Eye (tissue), 1 donor: ENCODE measurements at regions not wholly inside any gene's neighbourhood (a gene's known extent, or its start where the extent isn't known, plus 50 kb on each side); places are given as distances from the start of the nearest gene placed in this dataset.
A peak's percentile ranks its signal among the peaks of the same experiment; 100 is the strongest.

Experiments used
- DNase-seq: peaks from one replicate; pipeline ENCODE4 v3.0.0-alpha.2; 2015

- no peak for DNase-seq
Measured at GRCh38 chr4:145345401-145345800, 136.3 kb upstream of the SMAD1 start.

- DNase-seq = peak; percentile 2
Measured at GRCh38 chr4:145341381-145341780, 140.3 kb upstream of the SMAD1 start.

GRCh38 chr4:145340071-145340675, 141.5 kb upstream of the SMAD1 start:
- DNase-seq = no peak

GRCh38 chr4:145339075-145339725, 142.5 kb upstream of the SMAD1 start:
- DNase-seq = no peak

GRCh38 chr4:145338568-145338967, 143.1 kb upstream of the SMAD1 start:
- DNase-seq = no peak

GRCh38 chr4:145337391-145337790, 144.3 kb upstream of the SMAD1 start:
- DNase-seq = no peak

- DNase-seq = no peak
Measured at GRCh38 chr4:145333786-145334185, 147.9 kb upstream of the SMAD1 start.

- no peak for DNase-seq
Measured at GRCh38 chr4:145326491-145326890, 146.1 kb upstream of the OTUD4 start.

GRCh38 chr4:145324161-145324560, 143.8 kb upstream of the OTUD4 start:
- DNase-seq = no peak

GRCh38 chr4:145320294-145320693, 139.9 kb upstream of the OTUD4 start:
- no peak for DNase-seq

- no peak for DNase-seq
Measured at GRCh38 chr4:145319751-145320150, 139.4 kb upstream of the OTUD4 start.

GRCh38 chr4:145316897-145317574, 136.6 kb upstream of the OTUD4 start:
- DNase-seq = no peak

GRCh38 chr4:145315811-145316225, 135.4 kb upstream of the OTUD4 start:
- peak; percentile 35 for DNase-seq

- no peak for DNase-seq
Measured at GRCh38 chr4:145308598-145308997, 128.2 kb upstream of the OTUD4 start.

GRCh38 chr4:145307763-145308430, 127.5 kb upstream of the OTUD4 start:
- DNase-seq = no peak

GRCh38 chr4:145307120-145307519, 126.7 kb upstream of the OTUD4 start:
- DNase-seq = no peak

GRCh38 chr4:145302725-145303124, 122.3 kb upstream of the OTUD4 start:
- no peak for DNase-seq

- DNase-seq = no peak
Measured at GRCh38 chr4:145301386-145302080, 121.1 kb upstream of the OTUD4 start.

GRCh38 chr4:145299380-145300076, 119.1 kb upstream of the OTUD4 start:
- DNase-seq = no peak

- no peak for DNase-seq
Measured at GRCh38 chr4:145298885-145299284, 118.5 kb upstream of the OTUD4 start.

- DNase-seq = no peak
Measured at GRCh38 chr4:145297556-145297955, 117.2 kb upstream of the OTUD4 start.

- no peak for DNase-seq
Measured at GRCh38 chr4:145295547-145295946, 115.2 kb upstream of the OTUD4 start.
